GM19328 (cell line): ENCODE measurements at regions not wholly inside any gene's neighbourhood (a gene's known extent, or its start where the extent isn't known, plus 50 kb on each side); places are given as distances from the start of the nearest gene placed in this dataset.
"Not testable (repeated sequence)": the region's sequence is repeated elsewhere in the genome, so short reads cannot be mapped to it uniquely, and the experiment has no call there.

Experiments used
- ATAC-seq: cut with Tn5 transposase; IDR thresholded peaks from one replicate; pipeline ENCODE4 v1.9.1; 2021; ENCODE audit warnings: mild to moderate bottlenecking, moderate library complexity; ENCODE audit not compliant: unreplicated experiment

GRCh38 chr11:116667318-116667717 is 105.5 kb downstream of the BUD13 start:
- ATAC-seq, result not testable (repeated sequence)

- not testable (repeated sequence) for ATAC-seq
Observed at GRCh38 chr11:116666673-116667249, 106.0 kb downstream of the BUD13 start.

GRCh38 chr11:116665523-116665922 is 107.3 kb downstream of the BUD13 start:
- no peak for ATAC-seq

GRCh38 chr11:116661056-116661455 is 111.7 kb downstream of the BUD13 start:
- ATAC-seq, result no peak

- no peak for ATAC-seq
Observed at GRCh38 chr11:116660011-116660410, 112.8 kb downstream of the BUD13 start.

GRCh38 chr11:116658876-116659535 is 113.8 kb downstream of the BUD13 start:
- no peak for ATAC-seq

- ATAC-seq, result no peak
Observed at GRCh38 chr11:116657842-116658825, 114.7 kb downstream of the BUD13 start.

- no peak for ATAC-seq
Observed at GRCh38 chr11:116656011-116656410, 116.8 kb downstream of the BUD13 start.

- ATAC-seq, result no peak
Observed at GRCh38 chr11:116654526-116654925, 118.3 kb downstream of the BUD13 start.

- no peak for ATAC-seq
Observed at GRCh38 chr11:116653206-116653605, 119.6 kb downstream of the BUD13 start.

GRCh38 chr11:116651737-116652237 is 121.0 kb downstream of the BUD13 start:
- no peak for ATAC-seq

- ATAC-seq, result no peak
Observed at GRCh38 chr11:116651098-116651736, 121.6 kb downstream of the BUD13 start.

- no peak for ATAC-seq
Observed at GRCh38 chr11:116650052-116650451, 122.7 kb downstream of the BUD13 start.

GRCh38 chr11:116649268-116649667 is 123.5 kb downstream of the BUD13 start:
- ATAC-seq, result no peak

- no peak for ATAC-seq
Observed at GRCh38 chr11:116648247-116649174, 124.3 kb downstream of the BUD13 start.

- no peak for ATAC-seq
Observed at GRCh38 chr11:116647305-116648080, 125.3 kb downstream of the BUD13 start.

GRCh38 chr11:116646191-116646590 is 126.6 kb downstream of the BUD13 start:
- ATAC-seq, result no peak

- ATAC-seq, result no peak
Observed at GRCh38 chr11:116644941-116645305, 127.9 kb downstream of the BUD13 start.
